Liver (tissue), 3 donors: ENCODE measurements at regions not wholly inside any gene's neighbourhood (a gene's known extent, or its start where the extent isn't known, plus 50 kb on each side); places are given as distances from the start of the nearest gene placed in this dataset.

ENCODE experiments used
- CTCF ChIP-seq: fragments of 150-350 bp; IDR thresholded peaks from 2 replicates; pipeline ENCODE4 v1.5.1; 2017; ENCODE audit warnings: improper control_type of control experiment, low read depth, low read length; ENCODE audit not compliant: missing input control
- HNF4G ChIP-seq: IDR thresholded peaks from 2 replicates; pipeline ENCODE4 v1.6.1; 2016; ENCODE audit warnings: antibody characterized with exemption
- JUND ChIP-seq, 2 donors: IDR thresholded peaks; 2 replicates each; pipeline ENCODE4 v1.6.1; 2016; ENCODE audit warnings: antibody characterized with exemption in 2 of 2
- RAD21 ChIP-seq, 2 donors: IDR thresholded peaks; 2 replicates each; pipeline ENCODE4 v1.6.1; 2016; ENCODE audit warnings: antibody characterized with exemption in 2 of 2, mild to moderate bottlenecking in 2 of 2
- donor health status: healthy.
- donor health status: healthy.

GRCh38 chr7:52257890-52258289 lies 777.5 kb upstream of the POM121L12 start:
- TF ChIP-seq CTCF, result no peak
- no peak for TF ChIP-seq HNF4G
- no peak for TF ChIP-seq RAD21 (IDR thresholded peaks at IDR 0.05)
- TF ChIP-seq JUND (IDR thresholded peaks at IDR 0.05), result no peak
